Neural cell (in vitro differentiated cells): ENCODE measurements at regions not wholly inside any gene's neighbourhood (a gene's known extent, or its start where the extent isn't known, plus 50 kb on each side); places are given as distances from the start of the nearest gene placed in this dataset.

Experiments
- H2AFZ ChIP-seq: fragments of 200-600, 300-800 bp; sonication (generic), shearing (Covaris generic); 2 replicates; pipeline ENCODE4 v1.6.0; 2014; ENCODE audit warnings: low read depth, mild to moderate bottlenecking, antibody characterized with exemption, low read length, moderate library complexity
- H3F3A ChIP-seq: fragments of 200-600 bp; shearing (Covaris generic); 2 replicates; pipeline ENCODE4 v1.6.1; 2016; ENCODE audit warnings: mild to moderate bottlenecking, moderate library complexity, mixed read lengths, antibody characterized with exemption, low read length; ENCODE audit not compliant: insufficient read depth, poor library complexity, severe bottlenecking
- H3K27ac ChIP-seq: fragments of 200-600, 300-800 bp; sonication (generic), shearing (Covaris generic); 2 replicates; pipeline ENCODE4 v1.5.1; 2014; ENCODE audit warnings: mild to moderate bottlenecking, low read length, moderate library complexity
- H3K27me3 ChIP-seq: fragments of 300-800, 200-600 bp; sonication (generic), shearing (Covaris generic); 2 replicates; pipeline ENCODE4 v1.6.0; 2014; ENCODE audit warnings: mild to moderate bottlenecking, low read depth, low read length, moderate library complexity; ENCODE audit not compliant: insufficient read depth
- H3K36me3 ChIP-seq: fragments of 300-800, 200-600 bp; sonication (generic), shearing (Covaris generic); 2 replicates; pipeline ENCODE4 v1.5.1; 2014; ENCODE audit warnings: mild to moderate bottlenecking, antibody characterized with exemption, low read length, moderate library complexity; ENCODE audit not compliant: insufficient read depth
- H3K4me2 ChIP-seq: fragments of 300-800, 200-600 bp; sonication (generic), shearing (Covaris generic); 2 replicates; pipeline ENCODE4 v1.6.0; 2014; ENCODE audit warnings: mild to moderate bottlenecking, low read length
- H3K4me3 ChIP-seq: fragments of 300-800, 200-600 bp; sonication (generic), shearing (Covaris generic); 2 replicates; pipeline ENCODE4 v1.5.1; 2014; ENCODE audit warnings: mild to moderate bottlenecking, low read length, moderate library complexity
- H3K79me2 ChIP-seq: fragments of 200-600 bp; shearing (Covaris generic); replicated peaks from 2 replicates; pipeline ENCODE4 v1.6.0; 2014; ENCODE audit warnings: mild to moderate bottlenecking, low read length, moderate library complexity; ENCODE audit not compliant: insufficient read depth
- H3K9ac ChIP-seq: fragments of 300-800, 200-600 bp; sonication (generic), shearing (Covaris generic); 2 replicates; pipeline ENCODE4 v1.6.1; 2016; ENCODE audit warnings: mild to moderate bottlenecking, low read length, mixed read lengths
- H3K9me2 ChIP-seq: fragments of 200-600 bp; shearing (Covaris generic); 2 replicates; pipeline ENCODE4 v1.6.1; 2016; ENCODE audit warnings: mild to moderate bottlenecking, low read length, mixed read lengths; ENCODE audit not compliant: insufficient read depth
- H3K9me3 ChIP-seq: fragments of 200-600, 300-800 bp; sonication (generic), shearing (Covaris generic); 2 replicates; pipeline ENCODE4 v1.6.1; 2016; ENCODE audit warnings: mild to moderate bottlenecking, mixed run types, low read length, moderate library complexity, mixed read lengths
- H4K20me1 ChIP-seq: fragments of 200-600 bp; shearing (Covaris generic); 2 replicates; pipeline ENCODE4 v1.6.1; 2016; ENCODE audit warnings: mild to moderate bottlenecking, mixed run types; ENCODE audit not compliant: insufficient read depth
- CTCF ChIP-seq: fragments of 450-650 bp; IDR thresholded peaks from 2 replicates; pipeline ENCODE4 v1.5.1; 2014; ENCODE audit warnings: antibody characterized with exemption, mild to moderate bottlenecking, moderate library complexity; ENCODE audit not compliant: poor library complexity, severe bottlenecking
- EP300 ChIP-seq: fragments of 450-650 bp; conservative IDR thresholded peaks from 2 replicates; pipeline ENCODE4 v1.6.1; 2014; ENCODE audit warnings: antibody characterized with exemption, mild to moderate bottlenecking, moderate library complexity; ENCODE audit not compliant: poor library complexity, severe bottlenecking
- EZH2 ChIP-seq: fragments of 200-600, 300-800 bp; shearing (Covaris generic), sonication (generic); IDR thresholded peaks from 2 replicates; pipeline ENCODE4 v1.6.1; 2014; ENCODE audit warnings: antibody characterized with exemption, low read length, borderline replicate concordance, mild to moderate bottlenecking; ENCODE audit not compliant: insufficient read depth, poor library complexity, severe bottlenecking
- MXI1 ChIP-seq: fragments of 450-650 bp; conservative IDR thresholded peaks from 2 replicates; pipeline ENCODE4 v1.6.1; 2014; ENCODE audit warnings: antibody characterized with exemption, mild to moderate bottlenecking; ENCODE audit not compliant: poor library complexity, severe bottlenecking
- POLR2AphosphoS5 ChIP-seq: IDR thresholded peaks from 2 replicates; pipeline ENCODE4 v1.6.1; 2012
- RAD21 ChIP-seq: fragments of 450-650 bp; conservative IDR thresholded peaks from 2 replicates; pipeline ENCODE4 v1.6.1; 2014; ENCODE audit warnings: antibody characterized with exemption, mild to moderate bottlenecking, moderate library complexity
- REST ChIP-seq: IDR thresholded peaks from 2 replicates; pipeline ENCODE4 v1.6.1; 2012; ENCODE audit warnings: borderline replicate concordance
- SMC3 ChIP-seq: fragments of 450-650 bp; conservative IDR thresholded peaks from 2 replicates; pipeline ENCODE4 v1.6.1; 2014; ENCODE audit warnings: antibody characterized with exemption, mild to moderate bottlenecking, moderate library complexity; ENCODE audit not compliant: poor library complexity
- TAF1 ChIP-seq: IDR thresholded peaks from 2 replicates; pipeline ENCODE4 v1.6.1; 2012; ENCODE audit warnings: low read depth

GRCh38 chr20:41989039-41989679 lies 371.0 kb upstream of the CHD6 start:
- Histone ChIP-seq H3K36me3 (no peaks in the 10 kb centered on the region), H3K9me3 (no peaks in the 10 kb centered on the region), H3K9ac (no peak overlapping the region), H3K4me3 (no peak overlapping the region), H3K4me2 (no peak overlapping the region), H2AFZ (no peak overlapping the region), H3K79me2 (no peaks in the 10 kb centered on the region), H4K20me1 (no peaks in the 10 kb centered on the region), H3K27me3 (no peaks in the 10 kb centered on the region), H3K27ac (no peak overlapping the region), H3F3A (no peaks in the 10 kb centered on the region), H3K9me2 (no peaks in the 10 kb centered on the region)
- TF ChIP-seq SMC3 (no peak), MXI1 (no peak), TAF1 (no peak), EZH2 (no peak), POLR2AphosphoS5 (no peak), RAD21 (no peak), CTCF (no peak), EP300 (no peak), REST (no peak)

- H3K4me3 ChIP-seq = no peak overlapping the region
- no peaks in the 10 kb centered on the region for H3K79me2 ChIP-seq
- no peak overlapping the region for H3K9ac ChIP-seq
- no peak overlapping the region for H2AFZ ChIP-seq
- no peak overlapping the region for H3K27ac ChIP-seq
- H3F3A ChIP-seq = no peaks in the 10 kb centered on the region
- no peaks in the 10 kb centered on the region for H3K9me3 ChIP-seq
- H3K36me3 ChIP-seq = no peaks in the 10 kb centered on the region
- H3K9me2 ChIP-seq = no peaks in the 10 kb centered on the region
- no peaks in the 10 kb centered on the region for H4K20me1 ChIP-seq
- H3K27me3 ChIP-seq = no peaks in the 10 kb centered on the region
- no peak overlapping the region for H3K4me2 ChIP-seq
- TF ChIP-seq TAF1 (no peak), CTCF (no peak), RAD21 (no peak), POLR2AphosphoS5 (no peak), MXI1 (no peak), EZH2 (no peak), SMC3 (no peak), EP300 (no peak), REST (no peak)
Observed at GRCh38 chr20:41984031-41984430, 365.9 kb upstream of the CHD6 start.
